Panc1 (cell line): ENCODE measurements at regions not wholly inside any gene's neighbourhood (a gene's known extent, or its start where the extent isn't known, plus 50 kb on each side); places are given as distances from the start of the nearest gene placed in this dataset.

Experiments
- ATAC-seq: fragments of 200-7000 bp; cut with Tn5 transposase; 2 replicates; pipeline ENCODE4 v1.9.1; 2020; ENCODE audit warnings: mild to moderate bottlenecking, moderate library complexity
- BruUV-seq: library from RNA; stranded (reverse); fragments of 400-500 nt; replicated peaks from 2 replicates; lab custom pipeline; 2021; lab: Mats Ljungman, UMichigan
- CTCF ChIA-PET: fragments of 300-600 bp; sonication (Branson Sonifier 250); formaldehyde crosslinking; loops from one replicate; lab custom pipeline; 2022; ENCODE audit warnings: antibody characterized with exemption; lab: Charles Lee
- POLR2A ChIA-PET: fragments of 300-600 bp; sonication (Branson Sonifier 250); formaldehyde crosslinking; loops from one replicate; lab custom pipeline; 2022; ENCODE audit warnings: antibody characterized with exemption; lab: Charles Lee
- DNase-seq: peaks from one replicate; pipeline ENCODE4 v3.0.0-alpha.2; 2010; ENCODE audit warnings: low read depth, low spot score
- H3K27ac ChIP-seq: 2 replicates; pipeline ENCODE4 v1.5.1; 2011; ENCODE audit warnings: mild to moderate bottlenecking, low read length, inconsistent platforms
- H3K27me3 ChIP-seq: fragments of 200-500 bp; sonication (Bioruptor generic); 2 replicates; pipeline ENCODE4 v1.6.0; 2014; ENCODE audit warnings: low read length, inconsistent platforms; ENCODE audit not compliant: control insufficient read depth, insufficient read depth
- H3K36me3 ChIP-seq: fragments of 200-500 bp; sonication (Bioruptor generic); 2 replicates; pipeline ENCODE4 v1.5.1; 2014; ENCODE audit warnings: inconsistent platforms, mild to moderate bottlenecking, low read length, moderate library complexity; ENCODE audit not compliant: control insufficient read depth, insufficient read depth
- H3K4me1 ChIP-seq: 2 replicates; pipeline ENCODE4 v1.5.1; 2011; ENCODE audit warnings: inconsistent platforms, mild to moderate bottlenecking, low read length, moderate library complexity; ENCODE audit not compliant: control insufficient read depth, insufficient read depth
- H3K4me3 ChIP-seq, 2 experiments: 2 replicates each; pipeline ENCODE4 v1.5.1; 2011 to 2012; ENCODE audit warnings: low read depth in 2 of 2, low read length in 2 of 2, mild to moderate bottlenecking in 2 of 2, inconsistent platforms in 1 of 2, moderate library complexity in 1 of 2
- H3K9me3 ChIP-seq: fragments of 200-500 bp; sonication (Bioruptor generic); 2 replicates; pipeline ENCODE4 v1.5.1; 2014; ENCODE audit warnings: low read depth, mild to moderate bottlenecking, inconsistent platforms, low read length, moderate library complexity; ENCODE audit not compliant: control insufficient read depth, insufficient read depth
- POLR2AphosphoS5 ChIP-seq: IDR thresholded peaks from 2 replicates; pipeline ENCODE4 v1.6.1; 2012; ENCODE audit warnings: mild to moderate bottlenecking, low read depth, low read length, moderate library complexity
- REST ChIP-seq, 2 experiments: IDR thresholded peaks; 2 replicates each; pipeline ENCODE4 v1.6.1; 2011 to 2012; ENCODE audit warnings: low read depth in 2 of 2, control low read depth in 1 of 2, low read length in 1 of 2, mild to moderate bottlenecking in 1 of 2, moderate library complexity in 1 of 2; ENCODE audit not compliant: insufficient read depth in 1 of 2
- SIN3A ChIP-seq: IDR thresholded peaks from 2 replicates; pipeline ENCODE4 v1.6.1; 2012; ENCODE audit warnings: low read depth, mild to moderate bottlenecking, low read length, moderate library complexity, borderline replicate concordance; ENCODE audit not compliant: insufficient read depth
- TCF7L2 ChIP-seq: IDR thresholded peaks from 2 replicates; pipeline ENCODE4 v1.6.1; 2011; ENCODE audit warnings: mild to moderate bottlenecking, low read depth, low read length, inconsistent platforms
- in situ Hi-C: cut with HindIII; loops from 2 replicates; pipeline ENCODE4 v1.10.0; 2016; ENCODE audit warnings: low sequenced_read_pairs, low pct_unique_long_range_greater_than_20kb
- intact Hi-C: fragments of 100-400 bp; cut with micrococcal nuclease; formaldehyde crosslinking; loops from one replicate; pipeline ENCODE4 v1.10.0; 2022; ENCODE audit not compliant: unreplicated experiment
- TF ChIP-seq, protein P1 (sequence below): fragments of 450-650 bp; IDR thresholded peaks from 2 replicates; pipeline ENCODE4 v1.5.1; 2017; ENCODE audit warnings: mild to moderate bottlenecking

- TF ChIP-seq POLR2AphosphoS5: no peak
- TF ChIP-seq REST (IDR thresholded peaks at IDR 0.05; ENCODE audit: insufficient read depth in 1 of 2, low read depth in 2 of 2, low read length in 1 of 2): no peak
- no peak for TF ChIP-seq SIN3A
- TF ChIP-seq TCF7L2: no peak
- TF ChIP-seq, protein P1, sequence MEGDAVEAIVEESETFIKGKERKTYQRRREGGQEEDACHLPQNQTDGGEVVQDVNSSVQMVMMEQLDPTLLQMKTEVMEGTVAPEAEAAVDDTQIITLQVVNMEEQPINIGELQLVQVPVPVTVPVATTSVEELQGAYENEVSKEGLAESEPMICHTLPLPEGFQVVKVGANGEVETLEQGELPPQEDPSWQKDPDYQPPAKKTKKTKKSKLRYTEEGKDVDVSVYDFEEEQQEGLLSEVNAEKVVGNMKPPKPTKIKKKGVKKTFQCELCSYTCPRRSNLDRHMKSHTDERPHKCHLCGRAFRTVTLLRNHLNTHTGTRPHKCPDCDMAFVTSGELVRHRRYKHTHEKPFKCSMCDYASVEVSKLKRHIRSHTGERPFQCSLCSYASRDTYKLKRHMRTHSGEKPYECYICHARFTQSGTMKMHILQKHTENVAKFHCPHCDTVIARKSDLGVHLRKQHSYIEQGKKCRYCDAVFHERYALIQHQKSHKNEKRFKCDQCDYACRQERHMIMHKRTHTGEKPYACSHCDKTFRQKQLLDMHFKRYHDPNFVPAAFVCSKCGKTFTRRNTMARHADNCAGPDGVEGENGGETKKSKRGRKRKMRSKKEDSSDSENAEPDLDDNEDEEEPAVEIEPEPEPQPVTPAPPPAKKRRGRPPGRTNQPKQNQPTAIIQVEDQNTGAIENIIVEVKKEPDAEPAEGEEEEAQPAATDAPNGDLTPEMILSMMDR: no peak
- Histone ChIP-seq H3K4me3 (no peak overlapping the region), H3K27me3 (no peaks in the 10 kb centered on the region), H3K36me3 (no peaks in the 10 kb centered on the region), H3K27ac (no peak overlapping the region), H3K4me1 (no peaks in the 10 kb centered on the region), H3K9me3 (no peaks in the 10 kb centered on the region)
- ChIA-PET POLR2A (no interaction called here), CTCF (no interaction called here)
- BruUV-seq: no TSS peak
- no peak for ATAC-seq
- intact Hi-C loops (no loop called here), in situ Hi-C loops (no loop called here)
- no peak for DNase-seq
Observed at GRCh38 chr12:127494961-127495915, 771.7 kb upstream of the TMEM132C start.

DNA sequence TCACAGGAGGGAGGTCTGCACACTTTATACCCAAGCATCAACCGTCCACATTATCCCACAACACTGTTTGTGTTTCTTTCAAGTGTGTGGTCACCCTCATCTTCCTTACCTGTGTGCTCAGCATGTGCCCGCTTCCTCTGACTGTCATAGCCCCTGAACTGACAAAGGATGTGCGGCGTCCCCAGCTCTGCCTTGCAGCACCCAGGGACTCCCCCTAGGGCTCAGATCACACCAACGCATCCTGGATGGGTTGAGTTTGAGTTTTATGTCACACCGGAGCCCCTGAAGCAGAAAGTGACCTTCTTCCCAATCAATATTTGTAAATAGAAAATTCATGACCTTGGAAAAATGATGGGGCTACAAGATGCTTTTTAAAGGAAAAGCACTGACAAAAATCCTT lies 770.7 kb upstream of the TMEM132C start:
- POLR2A ChIA-PET: no interaction called here
- no peaks in the 10 kb centered on the region for H3K27me3 ChIP-seq
- TF ChIP-seq, protein P1: no peak
- BruUV-seq: no TSS peak
- intact Hi-C loops (no loop called here), in situ Hi-C loops (no loop called here)
- H3K9me3 ChIP-seq: no peaks in the 10 kb centered on the region
- no peaks in the 10 kb centered on the region for H3K4me1 ChIP-seq
- no peak overlapping the region for H3K27ac ChIP-seq
- H3K36me3 ChIP-seq: no peaks in the 10 kb centered on the region
- no peak for ATAC-seq
- H3K4me3 ChIP-seq: no peak overlapping the region
- CTCF ChIA-PET: no interaction called here
- DNase-seq: no peak
